HepG2 (cell line): ENCODE measurements at regions not wholly inside any gene's neighbourhood (a gene's known extent, or its start where the extent isn't known, plus 50 kb on each side); places are given as distances from the start of the nearest gene placed in this dataset.

Experiments used
- ATM ChIP-seq: fragments of 450-650 bp; IDR thresholded peaks from 2 replicates; pipeline ENCODE4 v1.7.1; 2017; ENCODE audit warnings: mild to moderate bottlenecking, borderline replicate concordance
- GATA4 ChIP-seq: sonication (generic); IDR thresholded peaks from 2 replicates; pipeline ENCODE4 v1.6.1; 2016; ENCODE audit warnings: antibody characterized with exemption, low read depth, borderline replicate concordance
- HIVEP1 ChIP-seq: sonication (generic); formaldehyde crosslinking; IDR thresholded peaks from 2 replicates; pipeline ENCODE4 v1.4.0; 2020; ENCODE audit warnings: mild to moderate bottlenecking, missing genetic modification reagents
- HMGXB4 ChIP-seq, 2 experiments: sonication (generic) in 1 of 2; formaldehyde crosslinking in 1 of 2; IDR thresholded peaks; 2 replicates each; pipeline versions ENCODE4 v1.4.0 to v1.6.1; 2018 to 2020; ENCODE audit warnings: missing genetic modification reagents in 2 of 2, borderline replicate concordance in 1 of 2, low read depth in 1 of 2, mild to moderate bottlenecking in 1 of 2, missing biosample characterization in 1 of 2
- IRX3 ChIP-seq: sonication (generic); formaldehyde crosslinking; IDR thresholded peaks from 2 replicates; pipeline ENCODE4 v1.8.1; 2023; ENCODE audit warnings: mild to moderate bottlenecking, low read depth, missing genetic modification reagents, borderline replicate concordance
- JUNB ChIP-seq: sonication (generic); formaldehyde crosslinking; IDR thresholded peaks from 2 replicates; pipeline ENCODE4 v1.8.0; 2022; ENCODE audit warnings: missing genetic modification reagents, mild to moderate bottlenecking, borderline replicate concordance
- KLF12 ChIP-seq: sonication (generic); formaldehyde crosslinking; IDR thresholded peaks from 2 replicates; pipeline ENCODE4 v1.4.0; 2020; ENCODE audit warnings: missing genetic modification reagents, borderline replicate concordance
- MTF1 ChIP-seq: sonication (generic); formaldehyde crosslinking; IDR thresholded peaks from 2 replicates; pipeline ENCODE4 v1.5.0; 2020; ENCODE audit warnings: missing genetic modification reagents
- POGZ ChIP-seq: sonication (generic); formaldehyde crosslinking; IDR thresholded peaks from 2 replicates; pipeline ENCODE4 v1.4.0; 2020; ENCODE audit warnings: mild to moderate bottlenecking, missing genetic modification reagents
- RXRA ChIP-seq: sonication (generic); formaldehyde crosslinking; IDR thresholded peaks from 2 replicates; pipeline ENCODE4 v1.5.1; 2020; ENCODE audit warnings: missing genetic modification reagents
- SCMH1 ChIP-seq: sonication (generic); formaldehyde crosslinking; IDR thresholded peaks from 2 replicates; pipeline ENCODE4 v1.9.0; 2021; ENCODE audit warnings: missing genetic modification reagents, mild to moderate bottlenecking, borderline replicate concordance
- ZKSCAN8 ChIP-seq: IDR thresholded peaks from 2 replicates; pipeline ENCODE4 v1.6.1; 2016; ENCODE audit warnings: borderline replicate concordance, missing genetic modification reagents, missing compliant biosample characterization
- ZNF33A ChIP-seq: sonication (generic); formaldehyde crosslinking; IDR thresholded peaks from 2 replicates; pipeline ENCODE4 v1.5.1; 2020; ENCODE audit warnings: missing genetic modification reagents, mild to moderate bottlenecking, moderate library complexity, borderline replicate concordance
- ZNF549 ChIP-seq: sonication (generic); formaldehyde crosslinking; IDR thresholded peaks from 2 replicates; pipeline ENCODE4 v1.5.0; 2020; ENCODE audit warnings: missing genetic modification reagents
- ZNF558 ChIP-seq: sonication (generic); formaldehyde crosslinking; IDR thresholded peaks from 2 replicates; pipeline ENCODE4 v1.9.0; 2022; ENCODE audit warnings: mild to moderate bottlenecking, missing genetic modification reagents, borderline replicate concordance
- TF ChIP-seq, protein P1 (sequence below): sonication (generic); formaldehyde crosslinking; IDR thresholded peaks from 2 replicates; pipeline ENCODE4 v1.4.0; 2020; ENCODE audit warnings: missing genetic modification reagents, borderline replicate concordance
- TF ChIP-seq, protein P2 (sequence below): sonication (generic); formaldehyde crosslinking; IDR thresholded peaks from 2 replicates; pipeline ENCODE4 v1.5.0; 2020; ENCODE audit warnings: missing genetic modification reagents
- TF ChIP-seq, protein P3 (sequence below): sonication (generic); formaldehyde crosslinking; IDR thresholded peaks from 2 replicates; pipeline ENCODE4 v1.5.0; 2020; ENCODE audit warnings: mild to moderate bottlenecking, missing genetic modification reagents
- TF ChIP-seq, protein P4 (sequence below): sonication (generic); formaldehyde crosslinking; IDR thresholded peaks from 2 replicates; pipeline ENCODE4 v1.4.0; 2020; ENCODE audit warnings: mild to moderate bottlenecking, missing genetic modification reagents

- TF ChIP-seq, protein P1, sequence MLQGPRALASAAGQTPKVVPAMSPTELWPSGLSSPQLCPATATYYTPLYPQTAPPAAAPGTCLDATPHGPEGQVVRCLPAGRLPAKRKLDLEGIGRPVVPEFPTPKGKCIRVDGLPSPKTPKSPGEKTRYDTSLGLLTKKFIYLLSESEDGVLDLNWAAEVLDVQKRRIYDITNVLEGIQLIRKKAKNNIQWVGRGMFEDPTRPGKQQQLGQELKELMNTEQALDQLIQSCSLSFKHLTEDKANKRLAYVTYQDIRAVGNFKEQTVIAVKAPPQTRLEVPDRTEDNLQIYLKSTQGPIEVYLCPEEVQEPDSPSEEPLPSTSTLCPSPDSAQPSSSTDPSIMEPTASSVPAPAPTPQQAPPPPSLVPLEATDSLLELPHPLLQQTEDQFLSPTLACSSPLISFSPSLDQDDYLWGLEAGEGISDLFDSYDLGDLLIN (CRISPR knock-in tag) = no peak
- TF ChIP-seq HMGXB4 (CRISPR knock-in tag; IDR thresholded peaks at IDR 0.05; ENCODE audit: borderline replicate concordance in 1 of 2, low read depth in 1 of 2) = peak; percentile 64 to 66
- peak; percentile 92 for TF ChIP-seq POGZ
- TF ChIP-seq ZNF33A = no peak
- TF ChIP-seq ZNF549 = no peak
- no peak for TF ChIP-seq KLF12 (CRISPR knock-in tag)
- TF ChIP-seq ATM = no peak
- TF ChIP-seq, protein P2, sequence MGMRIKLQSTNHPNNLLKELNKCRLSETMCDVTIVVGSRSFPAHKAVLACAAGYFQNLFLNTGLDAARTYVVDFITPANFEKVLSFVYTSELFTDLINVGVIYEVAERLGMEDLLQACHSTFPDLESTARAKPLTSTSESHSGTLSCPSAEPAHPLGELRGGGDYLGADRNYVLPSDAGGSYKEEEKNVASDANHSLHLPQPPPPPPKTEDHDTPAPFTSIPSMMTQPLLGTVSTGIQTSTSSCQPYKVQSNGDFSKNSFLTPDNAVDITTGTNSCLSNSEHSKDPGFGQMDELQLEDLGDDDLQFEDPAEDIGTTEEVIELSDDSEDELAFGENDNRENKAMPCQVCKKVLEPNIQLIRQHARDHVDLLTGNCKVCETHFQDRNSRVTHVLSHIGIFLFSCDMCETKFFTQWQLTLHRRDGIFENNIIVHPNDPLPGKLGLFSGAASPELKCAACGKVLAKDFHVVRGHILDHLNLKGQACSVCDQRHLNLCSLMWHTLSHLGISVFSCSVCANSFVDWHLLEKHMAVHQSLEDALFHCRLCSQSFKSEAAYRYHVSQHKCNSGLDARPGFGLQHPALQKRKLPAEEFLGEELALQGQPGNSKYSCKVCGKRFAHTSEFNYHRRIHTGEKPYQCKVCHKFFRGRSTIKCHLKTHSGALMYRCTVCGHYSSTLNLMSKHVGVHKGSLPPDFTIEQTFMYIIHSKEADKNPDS (CRISPR knock-in tag) = no peak
- TF ChIP-seq HIVEP1 (CRISPR knock-in tag) = no peak
- TF ChIP-seq, protein P3, sequence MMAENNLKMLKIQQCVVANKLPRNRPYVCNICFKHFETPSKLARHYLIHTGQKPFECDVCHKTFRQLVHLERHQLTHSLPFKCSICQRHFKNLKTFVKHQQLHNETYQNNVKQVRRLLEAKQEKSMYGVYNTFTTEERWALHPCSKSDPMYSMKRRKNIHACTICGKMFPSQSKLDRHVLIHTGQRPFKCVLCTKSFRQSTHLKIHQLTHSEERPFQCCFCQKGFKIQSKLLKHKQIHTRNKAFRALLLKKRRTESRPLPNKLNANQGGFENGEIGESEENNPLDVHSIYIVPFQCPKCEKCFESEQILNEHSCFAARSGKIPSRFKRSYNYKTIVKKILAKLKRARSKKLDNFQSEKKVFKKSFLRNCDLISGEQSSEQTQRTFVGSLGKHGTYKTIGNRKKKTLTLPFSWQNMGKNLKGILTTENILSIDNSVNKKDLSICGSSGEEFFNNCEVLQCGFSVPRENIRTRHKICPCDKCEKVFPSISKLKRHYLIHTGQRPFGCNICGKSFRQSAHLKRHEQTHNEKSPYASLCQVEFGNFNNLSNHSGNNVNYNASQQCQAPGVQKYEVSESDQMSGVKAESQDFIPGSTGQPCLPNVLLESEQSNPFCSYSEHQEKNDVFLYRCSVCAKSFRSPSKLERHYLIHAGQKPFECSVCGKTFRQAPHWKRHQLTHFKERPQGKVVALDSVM (CRISPR knock-in tag) = peak; percentile 32; the same call in 1 of the 2 replicates
- no peak for TF ChIP-seq GATA4
- TF ChIP-seq MTF1 (CRISPR knock-in tag) = no peak
- 0 out of 2 replicates have a peak, but pooled peaks have one; percentile 11 for TF ChIP-seq ZKSCAN8
- TF ChIP-seq SCMH1 = no peak
- TF ChIP-seq JUNB (CRISPR knock-in tag) = no peak
- no peak for TF ChIP-seq IRX3 (CRISPR knock-in tag)
- TF ChIP-seq ZNF558 (CRISPR knock-in tag) = no peak
- TF ChIP-seq, protein P4, sequence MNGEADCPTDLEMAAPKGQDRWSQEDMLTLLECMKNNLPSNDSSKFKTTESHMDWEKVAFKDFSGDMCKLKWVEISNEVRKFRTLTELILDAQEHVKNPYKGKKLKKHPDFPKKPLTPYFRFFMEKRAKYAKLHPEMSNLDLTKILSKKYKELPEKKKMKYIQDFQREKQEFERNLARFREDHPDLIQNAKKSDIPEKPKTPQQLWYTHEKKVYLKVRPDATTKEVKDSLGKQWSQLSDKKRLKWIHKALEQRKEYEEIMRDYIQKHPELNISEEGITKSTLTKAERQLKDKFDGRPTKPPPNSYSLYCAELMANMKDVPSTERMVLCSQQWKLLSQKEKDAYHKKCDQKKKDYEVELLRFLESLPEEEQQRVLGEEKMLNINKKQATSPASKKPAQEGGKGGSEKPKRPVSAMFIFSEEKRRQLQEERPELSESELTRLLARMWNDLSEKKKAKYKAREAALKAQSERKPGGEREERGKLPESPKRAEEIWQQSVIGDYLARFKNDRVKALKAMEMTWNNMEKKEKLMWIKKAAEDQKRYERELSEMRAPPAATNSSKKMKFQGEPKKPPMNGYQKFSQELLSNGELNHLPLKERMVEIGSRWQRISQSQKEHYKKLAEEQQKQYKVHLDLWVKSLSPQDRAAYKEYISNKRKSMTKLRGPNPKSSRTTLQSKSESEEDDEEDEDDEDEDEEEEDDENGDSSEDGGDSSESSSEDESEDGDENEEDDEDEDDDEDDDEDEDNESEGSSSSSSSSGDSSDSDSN = peak; percentile 73
- peak; percentile 72 for TF ChIP-seq RXRA
These were observed 101.6 kb upstream of the LPP start (continued) for GRCh38 chr3:188052169-188053035.
